Astrocyte (in vitro differentiated cells and primary cell): ENCODE measurements at regions not wholly inside any gene's neighbourhood (a gene's known extent, or its start where the extent isn't known, plus 50 kb on each side); places are given as distances from the start of the nearest gene placed in this dataset.

Experiments
- EZH2 ChIP-seq: IDR thresholded peaks from 2 replicates; pipeline ENCODE4 v1.6.1; 2012; ENCODE audit warnings: mild to moderate bottlenecking, low read length, inconsistent platforms; ENCODE audit not compliant: insufficient read depth
- TF ChIP-seq, protein P1 (sequence below): IDR thresholded peaks from 2 replicates; pipeline ENCODE4 v1.5.1; 2011; ENCODE audit warnings: low read depth, mild to moderate bottlenecking, inconsistent platforms, low read length, moderate library complexity; ENCODE audit not compliant: insufficient read depth

DNA sequence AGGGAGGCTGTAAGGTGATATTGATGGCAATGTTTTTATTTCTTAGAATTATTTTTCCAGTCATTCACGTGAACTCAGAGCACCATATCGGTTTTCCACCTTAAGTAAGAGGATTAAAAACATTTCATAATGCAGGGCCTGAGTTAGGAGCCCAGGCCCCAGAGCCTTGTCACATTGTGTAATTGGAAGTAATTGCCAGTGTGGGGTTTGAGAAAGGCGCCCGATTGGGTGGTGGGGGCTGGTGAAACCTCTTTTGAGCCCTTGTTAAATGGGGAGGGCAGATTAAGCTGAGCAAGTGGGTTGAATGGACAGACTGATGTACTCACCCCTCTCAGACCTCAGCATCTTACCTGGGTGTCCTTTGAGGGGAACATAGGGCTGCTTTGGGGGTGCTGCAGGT is 116.7 kb upstream of the PITX1 start:
- TF ChIP-seq, protein P1, sequence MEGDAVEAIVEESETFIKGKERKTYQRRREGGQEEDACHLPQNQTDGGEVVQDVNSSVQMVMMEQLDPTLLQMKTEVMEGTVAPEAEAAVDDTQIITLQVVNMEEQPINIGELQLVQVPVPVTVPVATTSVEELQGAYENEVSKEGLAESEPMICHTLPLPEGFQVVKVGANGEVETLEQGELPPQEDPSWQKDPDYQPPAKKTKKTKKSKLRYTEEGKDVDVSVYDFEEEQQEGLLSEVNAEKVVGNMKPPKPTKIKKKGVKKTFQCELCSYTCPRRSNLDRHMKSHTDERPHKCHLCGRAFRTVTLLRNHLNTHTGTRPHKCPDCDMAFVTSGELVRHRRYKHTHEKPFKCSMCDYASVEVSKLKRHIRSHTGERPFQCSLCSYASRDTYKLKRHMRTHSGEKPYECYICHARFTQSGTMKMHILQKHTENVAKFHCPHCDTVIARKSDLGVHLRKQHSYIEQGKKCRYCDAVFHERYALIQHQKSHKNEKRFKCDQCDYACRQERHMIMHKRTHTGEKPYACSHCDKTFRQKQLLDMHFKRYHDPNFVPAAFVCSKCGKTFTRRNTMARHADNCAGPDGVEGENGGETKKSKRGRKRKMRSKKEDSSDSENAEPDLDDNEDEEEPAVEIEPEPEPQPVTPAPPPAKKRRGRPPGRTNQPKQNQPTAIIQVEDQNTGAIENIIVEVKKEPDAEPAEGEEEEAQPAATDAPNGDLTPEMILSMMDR = no peak
- TF ChIP-seq EZH2 = no peak
